Right atrium auricular region (tissue), 2 donors: ENCODE measurements at regions not wholly inside any gene's neighbourhood (a gene's known extent, or its start where the extent isn't known, plus 50 kb on each side); places are given as distances from the start of the nearest gene placed in this dataset.

ENCODE experiments used
- DNase-seq: peaks from one replicate; pipeline ENCODE4 v3.0.0-alpha.2; 2019; ENCODE audit warnings: low spot score
- H3K27ac ChIP-seq, 2 donors: fragments of 200-600 bp; sonication (generic); 1 replicate in 1 of 2; 2 replicates in 1 of 2; pipeline ENCODE4 v1.5.1; 2016 to 2019
- H3K27me3 ChIP-seq, 2 donors: fragments of 200-600 bp; sonication (generic); one replicate each; pipeline versions ENCODE4 v1.5.1 to v1.6.0; 2017 to 2019
- H3K36me3 ChIP-seq: fragments of 200-600 bp; sonication (generic); one replicate; pipeline ENCODE4 v1.5.1; 2016
- H3K4me1 ChIP-seq, 2 donors: fragments of 200-600 bp; sonication (generic); one replicate each; pipeline versions ENCODE4 v1.5.1 to v1.6.0; 2017 to 2019
- H3K4me3 ChIP-seq, 2 donors: fragments of 200-600 bp; sonication (generic); 1 replicate in 1 of 2; 2 replicates in 1 of 2; pipeline ENCODE4 v1.5.1; 2017 to 2019; ENCODE audit warnings: mild to moderate bottlenecking in 1 of 2, moderate library complexity in 1 of 2
- H3K9me3 ChIP-seq, 2 donors: fragments of 200-600 bp; sonication (generic); one replicate each; pipeline ENCODE4 v1.5.1; 2019
- CTCF ChIP-seq, 2 donors: fragments of 200-600 bp; sonication (generic); IDR thresholded peaks; one replicate each; pipeline ENCODE4 v1.5.1; 2019; ENCODE audit warnings: antibody characterized with exemption in 2 of 2

GRCh38 chr16:35201151-35201550 lies 1741.7 kb downstream of the TP53TG3F start:
- Histone ChIP-seq H3K9me3 (no peaks in the 10 kb centered on the region), H3K4me1 (no peaks in the 10 kb centered on the region), H3K36me3 (no peaks in the 10 kb centered on the region), H3K27ac (no peak overlapping the region), H3K27me3 (no peaks in the 10 kb centered on the region), H3K4me3 (no peak overlapping the region)
- DNase-seq: no peak
- no peak for TF ChIP-seq CTCF (IDR thresholded peaks at IDR 0.05)

GRCh38 chr16:35203636-35204035 lies 1744.2 kb downstream of the TP53TG3F start:
- Histone ChIP-seq H3K4me1 (no peaks in the 10 kb centered on the region), H3K36me3 (no peaks in the 10 kb centered on the region), H3K9me3 (no peaks in the 10 kb centered on the region), H3K4me3 (no peak overlapping the region), H3K27ac (no peak overlapping the region), H3K27me3 (no peaks in the 10 kb centered on the region)
- no peak for DNase-seq
- TF ChIP-seq CTCF (IDR thresholded peaks at IDR 0.05): no peak

- H3K4me1 ChIP-seq: no peaks in the 10 kb centered on the region
- no peaks in the 10 kb centered on the region for H3K36me3 ChIP-seq
- no peaks in the 10 kb centered on the region for H3K27me3 ChIP-seq
- no peaks in the 10 kb centered on the region for H3K9me3 ChIP-seq
- H3K4me3 ChIP-seq: no peak overlapping the region
- DNase-seq: no peak
- TF ChIP-seq CTCF (IDR thresholded peaks at IDR 0.05): no peak
- no peak overlapping the region for H3K27ac ChIP-seq
These were observed 1747.9 kb downstream of the TP53TG3F start for GRCh38 chr16:35207059-35207999.

GRCh38 chr16:35208001-35208935 lies 1748.9 kb downstream of the TP53TG3F start:
- no peaks in the 10 kb centered on the region for H3K27me3 ChIP-seq
- H3K4me3 ChIP-seq: no peak overlapping the region
- no peak overlapping the region for H3K27ac ChIP-seq
- H3K4me1 ChIP-seq: no peaks in the 10 kb centered on the region
- no peak for TF ChIP-seq CTCF (IDR thresholded peaks at IDR 0.05)
- H3K9me3 ChIP-seq: no peaks in the 10 kb centered on the region
- DNase-seq: no peak
- H3K36me3 ChIP-seq: no peaks in the 10 kb centered on the region

- Histone ChIP-seq H3K27me3 (no peaks in the 10 kb centered on the region), H3K27ac (peak overlapping the region in 1 of 2 donors; percentile 36), H3K4me3 (no peak overlapping the region), H3K9me3 (no peaks in the 10 kb centered on the region), H3K4me1 (no peaks in the 10 kb centered on the region), H3K36me3 (no peaks in the 10 kb centered on the region)
- no peak for DNase-seq
- TF ChIP-seq CTCF (IDR thresholded peaks at IDR 0.05): no peak
These were observed 1751.4 kb downstream of the TP53TG3F start for GRCh38 chr16:35210681-35211433.
